Anterior cingulate cortex (tissue), 58 donors: ENCODE measurements at regions not wholly inside any gene's neighbourhood (a gene's known extent, or its start where the extent isn't known, plus 50 kb on each side); places are given as distances from the start of the nearest gene placed in this dataset.
A peak's percentile ranks its signal among the peaks of the same experiment; 100 is the strongest.

Experiments used
- DNase-seq, 58 donors: peaks; one replicate each; lab custom pipeline; 2025; lab: John Stamatoyannopoulos, UW

DNA sequence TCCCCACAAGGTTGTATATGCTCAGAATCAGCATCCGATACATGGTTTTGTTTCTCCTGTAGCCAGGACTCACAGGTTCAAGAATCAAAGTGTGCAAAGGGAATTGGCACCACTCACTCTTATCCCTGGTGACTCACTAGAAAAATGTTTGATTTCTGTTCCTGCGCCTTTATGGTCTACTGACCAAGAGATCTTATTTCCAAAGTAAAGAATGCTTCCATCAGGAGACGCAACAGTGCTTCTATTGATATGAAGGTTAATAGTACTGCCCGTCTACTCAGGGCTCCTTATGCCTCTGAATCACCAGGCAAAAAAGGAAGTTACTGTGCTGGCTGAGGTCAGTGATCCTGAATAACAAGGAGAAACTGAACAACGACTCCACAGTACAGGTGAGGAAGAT lies 1392.0 kb upstream of the PRMT6 start:
- DNase-seq, result no peak

DNA sequence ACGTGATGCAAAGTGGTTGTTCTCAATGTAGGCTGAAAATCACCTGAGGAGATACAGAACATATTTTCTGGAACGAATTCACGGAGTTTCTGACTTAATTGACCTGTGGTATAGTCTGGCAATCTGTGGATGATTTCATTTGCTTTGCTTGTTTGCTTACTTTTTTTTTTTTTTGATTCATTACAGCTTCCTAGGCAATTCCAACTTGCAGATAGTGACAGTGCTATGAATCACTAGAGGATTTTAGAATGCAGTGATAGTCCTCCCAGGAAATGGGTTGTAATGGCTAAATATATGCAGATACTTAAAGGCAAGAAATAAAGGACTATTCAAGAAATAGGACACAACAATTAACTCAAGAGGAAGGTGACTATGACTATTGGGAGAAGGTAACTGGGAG lies 1378.1 kb upstream of the PRMT6 start:
- no peak for DNase-seq

DNA sequence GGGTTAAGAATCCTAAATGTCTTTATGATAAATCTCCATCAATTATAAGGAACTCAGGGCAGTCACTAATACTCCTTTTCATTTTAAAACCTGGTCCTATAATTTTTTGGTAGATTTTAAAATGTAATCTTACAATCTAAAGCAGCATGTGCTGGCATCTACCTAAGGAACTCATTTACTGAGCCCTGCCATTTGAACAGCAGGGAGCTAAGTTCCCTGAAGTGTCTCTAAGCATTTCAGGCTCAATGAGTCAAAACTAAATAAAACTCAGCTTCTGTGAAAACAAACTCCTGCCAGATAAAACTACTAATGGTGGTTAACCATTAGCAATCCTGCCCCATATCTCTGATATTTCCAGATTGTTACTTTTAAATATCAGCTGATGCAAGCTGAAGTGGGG lies 1371.8 kb upstream of the PRMT6 start:
- DNase-seq, result no peak

DNA sequence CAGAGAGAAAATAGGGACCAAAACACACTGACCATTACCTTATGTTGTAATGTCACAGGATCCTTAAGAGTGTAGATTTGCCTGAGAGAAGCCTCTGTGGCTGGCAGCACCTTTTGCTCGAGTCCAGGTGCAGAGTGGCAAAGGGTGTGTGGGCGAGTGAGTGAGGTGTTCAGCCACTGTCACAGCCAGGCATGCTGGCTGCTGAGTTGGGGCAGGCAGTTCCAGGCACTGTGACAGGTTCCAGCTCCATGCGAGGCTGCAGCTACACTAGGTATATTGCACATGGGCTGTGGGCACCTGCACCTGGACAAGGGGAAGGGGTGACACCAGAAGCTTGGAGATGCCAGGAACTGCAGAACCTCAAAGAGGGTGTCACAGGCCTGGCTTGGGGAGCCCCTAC lies 1370.4 kb upstream of the PRMT6 start:
- DNase-seq, result no peak

DNA sequence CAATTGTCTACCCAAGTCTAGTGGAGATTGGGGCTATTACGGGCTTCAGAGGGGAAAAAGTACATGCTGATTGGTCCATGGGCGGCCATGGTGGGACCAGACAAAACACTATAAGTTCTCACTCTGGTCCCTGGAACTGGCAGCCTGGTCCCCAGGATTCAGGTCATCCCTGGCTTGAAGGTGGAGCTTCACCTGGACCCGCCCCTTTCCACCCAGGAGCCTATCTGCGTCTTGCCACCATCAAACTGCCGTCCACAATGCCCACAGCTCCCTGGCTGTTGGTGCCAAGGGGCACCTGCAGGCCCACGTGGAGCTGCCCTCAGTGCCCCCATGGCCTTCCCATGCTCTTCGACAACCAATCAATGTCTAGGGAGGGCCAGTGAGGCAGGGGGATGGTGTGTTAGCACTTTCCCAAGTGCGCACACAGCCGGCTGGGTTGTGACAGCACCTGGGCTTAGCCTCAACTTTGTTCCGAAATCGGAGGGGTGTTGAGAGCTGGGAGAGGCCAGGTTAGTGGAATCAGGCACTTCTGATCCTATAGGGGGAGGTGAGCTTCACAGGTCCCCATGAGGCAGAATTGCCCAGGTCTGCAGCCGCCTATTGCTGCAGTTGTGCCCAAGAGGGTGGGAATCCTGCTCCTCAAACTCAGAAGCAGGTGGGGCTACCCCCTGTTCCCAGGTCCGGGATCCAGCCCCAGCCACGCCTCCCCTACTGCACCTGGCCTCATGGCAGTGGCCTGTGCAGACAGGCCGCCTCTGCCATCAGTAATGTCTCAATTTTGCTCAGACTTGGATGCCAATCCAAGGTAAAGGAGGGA lies 1369.4 kb upstream of the PRMT6 start:
- no peak for DNase-seq

DNA sequence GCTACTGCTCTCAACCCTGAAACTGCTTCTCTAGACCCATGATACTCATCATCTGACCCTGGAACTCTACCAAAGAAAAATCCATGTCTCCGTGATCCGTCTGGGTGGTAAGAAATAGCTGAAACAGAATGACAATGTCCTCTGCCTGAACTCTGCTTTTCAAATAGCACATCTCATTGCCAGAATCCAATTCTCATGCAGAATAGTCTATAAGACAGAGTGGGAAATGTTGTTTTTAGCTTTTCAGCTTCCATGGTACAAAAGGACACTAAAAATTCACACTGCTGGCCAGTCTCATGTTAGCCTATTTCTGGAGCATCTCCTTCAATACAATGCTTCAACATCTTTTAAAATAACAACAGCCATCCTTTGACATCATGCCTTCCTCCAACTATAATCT lies 1355.8 kb upstream of the PRMT6 start:
- DNase-seq, result no peak

DNA sequence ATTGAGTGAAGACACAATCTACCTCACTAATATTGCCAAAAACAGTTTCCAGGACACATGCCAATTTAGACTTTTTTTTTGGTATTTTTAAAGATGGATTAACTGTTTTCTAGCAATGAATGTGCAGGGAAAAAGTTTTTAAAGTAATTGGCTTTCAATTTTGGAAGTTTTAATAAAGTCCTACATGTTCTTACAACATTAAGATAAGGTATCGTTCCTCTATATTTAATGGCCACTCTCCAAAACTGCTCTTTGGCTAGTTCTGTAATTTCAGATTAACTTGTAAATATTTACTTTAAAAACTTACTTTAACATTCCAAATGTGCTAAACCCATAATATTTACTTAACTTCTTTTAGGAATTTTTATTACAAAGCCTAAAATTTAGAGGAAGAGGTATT lies 1332.2 kb upstream of the PRMT6 start:
- no peak for DNase-seq

DNA sequence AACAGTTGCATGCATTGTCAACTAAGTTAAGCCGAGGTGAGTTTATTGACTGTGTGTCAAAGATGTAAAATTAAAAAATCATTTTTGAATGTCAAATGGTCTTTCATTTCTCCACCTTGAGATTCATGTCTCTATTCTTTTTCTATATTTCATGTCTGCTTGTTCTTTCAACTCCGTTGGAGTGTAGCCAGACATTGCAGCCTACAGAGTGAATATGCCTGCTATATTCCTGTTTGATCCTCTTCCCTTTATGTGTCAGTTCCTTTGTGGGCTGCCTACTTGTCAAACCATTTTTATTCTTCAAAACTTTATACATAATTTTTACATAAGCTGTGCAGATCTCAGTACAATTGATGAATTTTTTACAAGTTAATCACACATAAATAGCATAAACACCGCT lies 1325.8 kb upstream of the PRMT6 start:
- DNase-seq, result no peak

DNA sequence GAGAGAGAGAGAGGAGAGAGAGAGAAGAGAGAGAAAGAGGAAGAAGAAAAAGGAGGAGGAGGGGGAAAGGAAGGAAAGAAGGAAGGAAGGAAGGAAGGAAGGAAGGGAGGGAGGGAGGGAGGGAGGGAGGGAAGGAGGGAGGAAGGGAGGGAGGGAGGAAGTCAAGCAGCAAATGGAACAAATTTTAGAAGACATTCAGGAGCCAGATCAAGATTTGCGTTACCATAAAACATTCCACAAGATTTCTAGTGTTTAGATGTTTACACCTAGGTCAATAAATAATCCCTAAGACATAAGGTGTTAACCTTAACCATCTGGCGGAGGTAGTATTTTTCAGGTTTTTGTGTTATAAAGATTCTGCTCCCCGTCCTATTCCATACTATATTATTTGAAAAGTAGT lies 1320.1 kb upstream of the PRMT6 start:
- no peak for DNase-seq

DNA sequence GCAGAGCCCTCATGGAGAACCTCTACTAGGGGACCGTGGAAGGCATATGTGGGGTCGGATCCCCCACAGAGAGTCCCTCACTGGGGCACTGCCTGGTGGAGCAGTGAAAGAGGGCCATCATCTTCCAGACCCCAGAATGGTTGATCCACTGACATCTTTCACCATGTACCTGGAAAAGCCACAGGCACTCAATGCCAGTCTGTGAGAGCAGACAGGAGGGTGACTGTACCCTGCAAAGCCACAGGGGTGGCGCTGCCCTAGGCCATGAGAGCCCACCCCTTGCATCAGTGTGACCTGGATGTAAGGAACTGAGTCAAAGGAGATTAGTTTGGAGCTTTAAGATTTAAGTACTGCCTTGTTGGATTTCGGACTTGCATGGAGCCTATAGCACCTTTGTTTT lies 1276.7 kb upstream of the PRMT6 start:
- DNase-seq, result no peak

DNA sequence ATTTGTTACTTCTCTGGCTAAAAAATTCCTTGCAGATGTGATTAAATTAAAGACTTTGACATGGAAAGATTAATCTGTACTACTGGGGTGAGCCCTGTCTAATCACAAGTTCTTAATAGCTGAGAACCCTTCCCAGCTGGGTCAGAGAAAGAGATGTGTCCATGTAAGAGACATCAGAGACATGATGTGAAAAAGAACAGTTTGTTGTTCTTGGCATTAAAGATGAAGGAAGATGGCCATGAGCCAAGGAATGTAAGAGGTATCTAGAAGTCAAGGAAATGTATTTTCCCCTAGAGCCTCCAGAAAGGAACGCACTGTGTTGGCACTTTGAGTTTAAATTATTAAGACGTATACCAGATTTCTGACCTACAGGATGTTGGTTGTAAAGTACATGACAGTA lies 1271.5 kb upstream of the PRMT6 start:
- DNase-seq, result no peak

DNA sequence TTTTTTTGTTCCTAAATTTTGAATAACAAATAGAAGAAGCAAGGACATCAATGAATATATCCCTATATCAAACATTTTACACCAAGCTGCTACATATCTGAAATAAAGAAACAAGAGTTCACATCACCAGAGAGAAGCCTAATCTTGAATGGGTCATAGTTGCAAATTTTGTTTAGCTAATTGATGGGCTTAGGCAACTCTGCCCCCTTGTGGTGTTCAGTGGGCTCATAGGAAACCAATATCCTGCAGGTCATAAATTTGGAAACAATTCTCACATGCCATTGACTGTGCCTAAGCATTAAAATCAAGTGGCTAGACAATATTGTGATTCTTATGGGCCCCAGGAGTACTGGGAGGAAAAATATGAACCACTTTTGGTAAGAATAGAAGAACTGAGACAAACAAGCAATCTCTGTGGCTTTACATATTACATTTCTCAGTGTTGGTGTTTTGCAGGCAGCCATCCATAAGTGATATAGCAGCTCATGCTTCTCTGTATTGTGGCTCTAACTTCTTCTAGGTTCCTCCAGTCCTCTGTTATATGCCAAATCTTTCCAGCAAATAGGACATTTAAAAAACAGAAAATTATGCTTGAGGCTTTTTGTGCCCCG lies 1262.8 kb upstream of the PRMT6 start:
- DNase-seq, result peak in 17 of 58 donors; percentile 1 to 47 (median 10)

DNA sequence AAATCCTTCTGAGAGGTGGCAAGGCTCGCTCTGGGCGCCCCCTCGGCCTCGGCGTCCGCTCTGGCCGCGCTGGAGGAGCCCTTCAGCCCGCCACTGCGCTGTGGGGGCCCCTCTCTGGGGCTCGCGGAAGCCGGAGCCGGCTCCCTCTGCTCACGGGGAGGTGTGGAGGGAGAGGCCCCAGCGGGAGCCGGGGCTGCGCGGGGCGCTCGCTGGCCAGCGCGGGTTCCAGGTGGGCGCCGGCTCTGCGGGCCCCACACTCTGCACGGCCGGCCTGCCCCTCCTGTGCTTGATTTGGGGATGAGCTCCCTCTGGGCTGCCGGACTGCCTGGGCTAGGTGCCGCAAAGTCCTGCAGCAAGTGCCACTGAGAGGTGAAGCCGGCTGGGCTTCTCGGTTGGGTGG lies 1260.7 kb upstream of the PRMT6 start:
- DNase-seq, result no peak

DNA sequence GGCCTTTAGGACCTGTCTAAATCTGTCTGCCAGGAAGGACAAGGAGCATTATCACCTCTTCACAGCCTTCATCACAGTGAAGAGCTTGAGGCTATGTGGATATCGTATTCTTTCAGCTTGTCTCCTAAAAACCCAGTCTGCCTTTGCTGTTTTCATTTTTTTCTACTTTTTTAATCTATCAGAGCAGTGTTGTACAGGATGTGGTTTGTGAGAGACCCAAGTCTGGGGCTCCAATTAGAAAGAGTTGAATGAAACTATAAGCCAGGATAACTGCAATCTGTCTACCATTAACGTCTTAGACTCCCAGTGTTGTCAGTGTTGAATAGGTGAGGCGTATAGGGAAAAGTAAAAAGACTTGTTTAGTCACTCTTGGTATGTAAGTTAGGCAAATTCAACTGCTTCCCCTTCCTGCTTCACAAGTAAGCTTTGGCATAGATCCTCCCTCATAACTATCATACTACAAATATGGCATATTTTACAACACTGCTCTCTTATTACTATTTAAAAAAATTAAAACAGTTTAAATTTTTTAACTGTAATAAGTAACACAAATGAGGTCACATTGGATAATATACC lies 1225.8 kb upstream of the PRMT6 start:
- DNase-seq, result no peak

DNA sequence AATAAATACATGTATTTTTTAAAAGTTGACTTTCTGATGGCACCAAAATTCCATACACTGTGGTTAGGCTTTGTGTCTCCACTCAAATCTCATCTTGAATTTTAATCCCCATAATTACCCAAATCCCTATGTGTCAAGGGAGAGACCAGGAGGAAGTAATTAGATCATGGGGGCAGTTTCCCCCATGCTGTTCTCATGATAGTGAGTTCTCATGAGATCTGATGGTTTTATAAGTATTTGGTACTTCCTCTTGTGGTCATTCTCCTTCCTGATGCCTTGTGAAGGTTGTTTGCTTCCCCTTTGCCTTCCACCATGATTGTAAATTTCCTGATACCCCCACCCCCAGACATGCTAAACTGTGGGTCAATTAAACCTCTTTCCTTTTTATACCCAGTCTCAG lies 1218.4 kb upstream of the PRMT6 start:
- no peak for DNase-seq

DNA sequence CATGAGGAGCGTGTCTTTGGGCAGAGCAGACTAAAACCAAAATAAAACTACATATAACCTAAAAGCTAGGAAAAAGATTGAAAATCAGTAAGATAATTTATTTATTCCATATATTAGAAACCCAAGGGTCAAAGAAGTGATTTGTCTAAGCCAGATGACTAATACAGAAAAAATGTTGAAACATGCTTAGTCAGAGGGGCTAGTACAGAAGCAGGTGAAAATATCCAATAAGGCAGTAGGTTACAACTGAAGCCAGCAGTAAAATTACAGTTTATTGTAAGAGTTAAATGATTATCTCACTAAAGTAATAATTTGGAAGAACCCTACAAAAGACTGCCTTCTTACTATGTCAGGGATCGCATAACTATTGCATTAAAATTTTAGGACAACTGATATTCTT lies 1190.9 kb upstream of the PRMT6 start:
- no peak for DNase-seq

DNA sequence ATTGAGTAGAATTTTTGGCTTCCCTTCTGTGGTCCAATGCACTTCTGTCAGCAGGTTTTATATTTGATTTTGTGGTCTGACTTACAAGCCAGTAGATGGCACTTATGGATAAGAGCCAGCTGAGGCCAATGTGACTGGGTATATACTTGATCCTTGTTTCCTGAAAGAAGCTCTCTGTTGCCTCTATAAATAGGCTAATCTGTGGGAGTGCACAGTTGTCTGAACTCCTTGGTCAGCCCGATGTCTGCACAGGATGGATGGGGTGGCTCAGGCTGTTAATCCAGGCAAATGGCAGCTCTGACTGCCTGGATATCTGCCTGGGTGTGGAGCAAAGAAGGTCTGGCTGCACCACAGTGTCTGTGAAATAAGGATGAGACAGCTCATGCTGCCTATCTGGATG lies 1183.7 kb upstream of the PRMT6 start:
- DNase-seq, result no peak

DNA sequence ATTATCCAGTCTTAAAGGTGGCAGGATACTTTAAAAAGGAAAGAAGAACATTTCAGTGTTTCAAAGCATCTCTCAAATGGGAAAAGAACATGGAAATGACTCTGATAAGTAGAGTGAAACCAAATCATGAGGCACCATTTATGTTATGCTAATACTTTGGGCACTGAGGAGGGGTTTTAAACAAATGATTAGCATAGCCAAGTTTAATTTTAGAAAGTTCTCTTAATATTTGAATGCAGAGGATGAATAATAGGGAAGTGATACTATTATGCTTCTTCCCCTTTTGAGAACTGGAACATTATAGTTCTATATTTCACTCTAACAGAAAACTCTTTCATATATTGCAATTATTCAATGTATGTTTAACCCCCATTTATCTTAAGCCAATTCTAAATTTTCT lies 1181.9 kb upstream of the PRMT6 start:
- DNase-seq, result no peak

DNA sequence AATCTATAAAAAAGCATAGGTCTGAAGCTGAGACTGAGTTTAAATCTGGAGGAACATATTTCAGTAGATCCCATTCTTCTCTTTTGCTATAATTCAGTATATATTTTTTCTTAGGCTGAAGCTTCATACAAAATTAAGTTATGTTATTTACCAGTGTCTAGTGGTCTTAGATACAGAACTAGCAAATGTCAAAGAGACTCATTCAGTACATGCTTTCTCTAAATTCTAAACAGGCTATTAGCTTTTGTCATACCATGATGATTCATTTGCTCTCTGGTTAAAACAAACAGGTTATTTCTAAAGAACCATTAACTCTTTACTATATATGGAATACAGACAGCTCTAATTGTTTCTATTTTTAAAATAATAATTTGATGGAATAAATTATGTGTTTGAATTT lies 1170.2 kb upstream of the PRMT6 start:
- no peak for DNase-seq

DNA sequence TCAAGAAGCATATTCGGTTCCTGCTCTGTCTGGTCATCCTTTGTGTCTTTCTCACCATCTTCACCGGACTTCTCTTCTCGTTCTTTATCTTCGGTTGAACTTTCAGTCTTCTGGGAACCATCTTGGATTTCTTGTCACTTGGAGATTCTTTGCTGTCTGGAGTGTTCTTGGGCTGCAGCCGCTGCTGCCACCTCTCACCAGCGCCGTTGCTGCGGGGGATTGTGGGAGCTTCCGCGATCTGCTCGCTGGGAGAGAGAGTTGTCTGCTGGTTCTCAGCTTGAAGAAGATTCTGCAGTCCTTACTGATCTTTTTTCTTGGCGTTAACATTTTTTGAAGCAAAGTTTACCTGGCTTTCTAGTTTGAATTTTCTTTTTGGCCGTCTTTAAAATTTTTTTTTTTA lies 1165.2 kb upstream of the PRMT6 start:
- no peak for DNase-seq

DNA sequence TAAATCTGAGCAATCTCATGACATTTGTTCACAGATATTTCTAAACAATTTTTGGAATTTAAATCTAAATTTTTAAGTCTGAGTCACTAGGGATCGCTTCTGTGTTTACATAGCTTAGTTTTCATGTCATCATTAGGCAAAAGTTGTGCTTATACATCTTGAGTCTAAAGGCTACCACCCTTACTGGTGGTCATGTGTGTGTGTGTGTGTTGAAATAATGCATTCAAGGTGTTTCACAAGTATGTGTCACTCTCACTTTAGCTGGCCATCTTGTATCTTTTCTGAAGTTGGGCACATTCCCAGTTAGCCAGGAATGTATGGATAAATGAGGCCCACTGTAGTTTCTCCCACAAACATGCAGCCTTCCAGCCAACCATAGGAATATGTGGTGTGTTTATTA lies 1162.5 kb upstream of the PRMT6 start:
- DNase-seq, result no peak

DNA sequence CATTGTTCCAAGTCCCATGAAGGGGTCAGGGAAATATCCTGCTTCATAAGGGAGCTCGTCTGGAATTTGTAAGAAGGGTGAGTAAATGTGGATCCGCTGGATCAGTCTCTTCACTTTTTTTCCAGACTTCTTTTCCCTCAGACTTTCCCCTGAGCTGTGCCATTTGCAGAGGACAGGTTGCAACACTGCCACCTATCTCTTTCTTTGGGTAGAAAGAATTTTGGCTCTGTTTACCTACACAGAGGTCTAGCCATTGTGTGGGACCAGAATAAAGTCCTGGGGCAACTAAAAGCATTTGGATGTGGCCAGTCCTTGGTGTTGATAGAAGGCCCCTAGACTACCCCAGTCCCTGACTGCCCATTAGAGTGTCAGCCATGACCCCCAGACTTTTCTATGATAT lies 1146.7 kb upstream of the PRMT6 start:
- DNase-seq, result no peak
